UCSD-AML1 (cell line): ENCODE measurements at regions not wholly inside any gene's neighbourhood (a gene's known extent, or its start where the extent isn't known, plus 50 kb on each side); places are given as distances from the start of the nearest gene placed in this dataset.

ENCODE experiments used
- DNase-seq: peaks from one replicate; lab custom pipeline; 2025; ENCODE audit not compliant: unreplicated experiment; lab: John Stamatoyannopoulos, UW

DNA sequence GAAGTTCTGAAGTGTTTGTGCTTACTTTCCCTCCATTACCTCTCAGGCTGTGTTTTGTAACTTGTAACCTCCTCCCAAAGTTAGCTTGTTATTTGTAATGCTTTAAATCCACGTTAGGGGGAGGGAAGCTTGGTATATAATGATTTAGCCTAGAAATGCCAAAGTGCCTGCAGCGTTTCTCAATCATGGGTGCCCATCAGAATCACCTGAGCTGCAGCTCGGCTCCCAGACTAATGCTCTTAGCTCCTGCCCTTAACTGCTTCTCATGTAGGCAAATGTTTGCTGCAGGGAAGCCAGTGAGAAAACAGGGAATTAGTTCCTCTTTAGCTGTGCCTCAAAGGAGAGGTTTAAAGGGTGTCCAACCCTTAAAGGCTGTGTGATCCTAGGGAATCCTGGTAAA is 219.2 kb upstream of the NAALADL2 start:
- no peak for DNase-seq

DNA sequence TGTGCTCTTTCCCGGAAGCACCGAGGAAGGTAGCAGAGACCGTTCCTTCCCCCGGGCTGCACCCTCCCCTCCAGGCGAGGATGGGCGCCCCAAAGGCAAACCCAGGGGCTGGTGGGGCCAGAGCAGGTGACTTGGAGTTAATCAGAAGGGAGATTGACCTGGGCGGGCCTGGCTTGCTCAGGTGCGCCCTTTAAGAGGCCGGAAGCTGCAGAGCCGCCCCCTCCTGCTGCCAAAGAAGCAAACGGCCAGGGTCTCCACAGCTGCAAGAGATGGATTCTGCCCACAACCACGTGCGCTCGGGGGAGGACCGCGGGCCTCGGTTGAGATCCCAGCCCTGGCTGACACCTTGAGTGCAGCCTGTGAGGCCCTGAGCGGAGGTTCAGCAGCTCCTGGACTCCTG is 218.2 kb upstream of the NAALADL2 start:
- DNase-seq = no peak

DNA sequence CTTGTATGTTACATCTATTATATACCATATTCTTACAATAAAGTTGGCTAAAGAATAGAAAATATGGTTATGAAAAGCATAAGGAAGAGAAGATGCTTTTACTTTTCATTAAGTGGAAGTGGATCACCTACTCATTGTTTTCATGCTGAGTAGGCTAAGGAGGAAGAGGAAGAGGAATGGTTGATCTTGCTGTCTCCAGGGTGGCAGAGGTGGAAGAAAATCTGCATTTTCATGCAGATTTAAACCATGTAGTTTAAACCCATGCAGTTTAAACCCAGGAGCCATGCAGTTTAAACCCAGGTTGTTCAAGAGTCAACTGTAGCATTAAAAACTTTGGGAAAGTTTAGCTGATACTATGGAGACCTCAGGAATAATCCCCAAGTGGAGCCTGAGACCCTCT is 214.8 kb upstream of the NAALADL2 start:
- DNase-seq = no peak

DNA sequence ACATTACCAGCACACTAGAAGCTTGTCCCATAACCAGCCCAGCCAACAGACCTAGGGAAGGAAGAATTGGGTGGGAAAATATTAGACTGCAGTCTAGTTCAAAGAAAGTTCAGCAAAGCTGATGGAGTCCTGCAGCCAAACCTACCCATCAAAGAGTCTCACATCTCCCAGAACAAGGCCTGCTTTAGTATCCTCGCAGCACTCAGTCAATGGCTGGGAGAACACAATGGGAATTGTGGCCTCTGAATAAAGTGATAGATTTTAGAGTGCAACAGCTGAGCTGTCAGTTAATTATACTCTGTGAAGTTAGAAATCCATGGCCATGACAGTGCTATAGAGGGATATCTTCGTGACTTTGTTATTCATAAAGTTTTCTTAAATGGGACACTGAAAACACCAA is 207.2 kb upstream of the NAALADL2 start:
- DNase-seq = no peak

DNA sequence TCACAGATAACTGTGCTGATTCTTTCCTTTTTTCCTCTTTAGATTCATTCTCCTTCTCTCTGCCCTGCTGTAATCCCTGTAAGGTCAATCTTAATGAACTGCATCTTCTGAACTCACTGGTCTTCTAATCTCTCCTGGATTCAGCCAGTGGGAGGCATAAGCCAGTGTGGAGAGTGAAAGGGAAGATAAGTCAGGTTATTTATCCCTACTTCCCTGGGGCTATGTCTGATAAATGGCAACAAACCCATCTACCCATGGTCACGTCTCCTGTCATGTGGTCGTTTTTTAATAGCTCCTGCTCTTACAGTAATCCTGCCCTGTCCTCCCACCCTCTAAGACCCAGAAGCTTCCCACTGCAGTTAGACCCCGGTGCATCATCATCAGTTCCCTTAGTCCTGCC is 199.6 kb upstream of the NAALADL2 start:
- no peak for DNase-seq

DNA sequence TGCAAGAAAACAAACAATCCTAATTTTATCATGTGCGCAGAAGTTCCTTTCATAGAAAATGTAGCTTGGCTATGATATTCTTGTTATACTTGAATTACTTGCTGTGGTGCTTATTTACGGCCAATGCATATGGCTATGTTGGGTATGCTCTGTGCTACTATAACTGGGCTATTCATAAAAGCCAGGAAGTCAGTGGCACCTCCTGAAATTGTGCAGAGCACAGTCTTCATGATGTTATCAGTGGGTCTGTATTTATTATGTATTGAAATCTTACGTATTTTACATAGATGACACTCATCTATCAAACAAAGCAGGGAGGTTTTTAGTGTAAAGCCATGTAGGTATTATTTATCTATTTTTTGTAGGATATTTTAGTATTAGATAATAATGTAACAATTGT is 196.5 kb upstream of the NAALADL2 start:
- DNase-seq = no peak

DNA sequence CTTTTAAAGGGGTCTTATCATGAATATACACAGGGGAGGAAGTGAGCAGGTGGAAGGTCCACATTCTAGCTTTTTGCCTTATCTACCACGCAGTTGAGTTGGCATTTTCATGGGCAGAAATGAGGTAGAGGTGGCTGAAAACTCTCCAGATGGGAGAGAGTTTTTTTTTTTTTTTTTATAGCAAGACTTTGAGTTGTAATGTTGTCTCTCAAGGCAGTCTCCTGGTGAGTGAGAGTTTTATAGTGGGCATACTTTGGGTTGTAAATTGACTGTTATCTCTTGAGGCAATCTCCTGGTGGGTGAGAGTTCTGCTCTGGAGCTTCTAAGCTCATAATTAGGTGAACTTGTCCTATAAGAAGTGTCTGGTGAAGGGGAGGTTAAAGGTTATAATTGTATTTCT is 191.7 kb upstream of the NAALADL2 start:
- DNase-seq = no peak

DNA sequence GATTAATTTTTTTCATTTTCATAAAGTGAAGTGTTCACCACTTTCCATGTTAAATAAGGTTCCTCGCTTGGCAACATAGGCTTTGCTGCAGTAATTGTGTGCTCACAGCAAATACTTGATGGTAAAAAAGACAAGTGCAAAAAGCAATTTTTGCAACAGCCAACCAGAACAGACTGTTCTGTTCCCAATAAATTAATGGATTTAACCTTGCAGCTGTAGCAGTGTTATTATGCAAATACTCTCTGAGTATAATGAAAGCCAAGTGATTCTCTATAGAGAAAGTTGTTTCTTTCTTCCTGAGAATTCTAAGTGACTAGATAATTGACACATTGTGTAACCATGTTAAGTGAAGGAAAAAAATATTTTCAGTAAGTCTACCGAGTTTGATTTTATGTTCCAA is 183.7 kb upstream of the NAALADL2 start:
- no peak for DNase-seq

DNA sequence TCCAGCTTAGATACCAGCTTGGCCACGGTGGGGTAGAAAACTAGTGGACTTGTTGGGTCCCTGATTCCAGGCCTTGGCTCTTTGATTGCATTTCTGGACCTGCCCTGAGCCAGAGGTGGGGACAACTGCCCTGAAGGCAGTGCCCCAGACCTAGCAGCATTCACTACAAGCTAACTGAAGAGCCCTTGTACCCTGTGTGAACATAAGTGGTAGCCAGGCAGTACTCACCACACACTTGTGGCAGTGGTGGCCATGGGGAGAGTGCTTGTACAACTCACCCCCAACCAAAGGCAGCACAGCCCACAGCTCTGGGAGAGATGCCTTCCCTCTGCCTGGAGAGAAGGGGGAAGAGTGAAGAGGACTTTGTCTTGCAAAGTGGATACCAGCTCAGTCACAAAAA is 177.3 kb upstream of the NAALADL2 start:
- no peak for DNase-seq

DNA sequence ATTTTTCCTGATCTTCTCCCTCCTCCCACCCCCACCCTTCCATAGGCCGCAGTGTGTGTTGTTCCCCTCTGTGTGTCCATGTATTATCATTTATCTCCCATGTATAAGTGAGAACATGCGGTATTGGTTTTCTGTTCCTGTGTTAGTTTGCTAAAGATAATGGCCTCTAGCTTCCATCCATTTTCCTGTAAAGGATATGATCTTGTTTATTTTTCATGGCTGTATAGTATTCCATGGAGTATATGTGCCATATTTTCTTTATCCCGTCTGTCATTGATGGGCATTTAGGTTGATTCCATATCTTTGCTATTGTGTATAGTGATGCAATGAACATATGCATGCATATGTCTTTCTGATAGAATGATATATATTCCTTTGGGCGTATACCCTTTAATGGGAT is 173.3 kb upstream of the NAALADL2 start:
- DNase-seq = no peak

DNA sequence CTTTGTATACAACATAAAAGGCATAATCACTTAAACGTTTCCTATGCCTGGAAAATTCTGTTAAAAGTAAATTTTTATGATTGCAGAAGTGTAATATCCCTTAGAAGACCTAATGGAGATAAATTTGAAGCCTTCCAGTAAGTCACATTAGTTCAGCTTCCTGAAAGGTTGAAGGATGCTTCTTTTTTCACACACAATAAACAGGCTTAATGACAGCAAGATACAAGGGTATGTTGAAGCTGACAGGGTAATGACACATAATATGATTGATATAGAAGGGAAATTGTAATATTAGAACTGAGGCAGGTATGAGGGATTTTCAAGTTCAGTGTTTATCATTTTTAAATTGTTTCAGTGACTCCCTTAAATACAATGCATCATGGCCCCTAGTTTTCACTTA is 161.8 kb upstream of the NAALADL2 start:
- DNase-seq = no peak

DNA sequence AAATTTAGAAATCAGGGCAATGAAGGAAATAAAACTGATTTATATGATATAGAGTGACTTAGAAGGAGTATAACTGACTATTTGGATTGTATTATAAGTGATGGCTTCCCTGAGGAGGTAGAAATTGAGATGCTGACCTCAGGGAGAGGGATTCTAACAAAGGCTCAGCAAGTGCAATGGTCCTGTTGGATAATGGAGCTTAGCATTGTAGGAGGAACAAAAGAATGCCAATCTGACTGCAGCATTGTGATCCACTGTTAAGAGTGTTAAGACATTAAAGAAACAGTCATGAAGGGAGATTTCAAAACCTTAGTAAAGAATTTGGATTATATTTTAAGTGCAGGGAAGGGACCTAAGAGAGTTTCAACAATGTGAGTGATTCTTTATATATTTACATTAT is 158.4 kb upstream of the NAALADL2 start:
- no peak for DNase-seq

DNA sequence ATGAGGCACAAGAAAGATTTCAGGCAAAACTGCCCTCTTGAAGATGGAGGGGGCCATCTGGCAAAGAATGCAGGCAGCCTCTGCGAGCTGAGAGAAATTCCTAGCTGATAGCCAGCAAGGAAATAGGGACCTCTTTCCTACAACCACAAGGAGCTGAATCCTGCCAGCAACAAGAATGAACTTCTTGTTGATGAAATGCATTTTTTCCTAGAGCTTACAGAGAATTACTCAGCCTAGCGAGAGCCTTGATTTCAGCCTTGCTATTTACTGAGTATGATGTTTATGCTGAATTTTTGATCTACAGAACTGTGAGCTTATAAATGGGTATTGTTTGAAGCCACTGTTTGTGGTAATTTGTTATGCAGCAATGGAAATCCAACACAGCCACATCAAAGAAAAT is 148.5 kb upstream of the NAALADL2 start:
- no peak for DNase-seq

DNA sequence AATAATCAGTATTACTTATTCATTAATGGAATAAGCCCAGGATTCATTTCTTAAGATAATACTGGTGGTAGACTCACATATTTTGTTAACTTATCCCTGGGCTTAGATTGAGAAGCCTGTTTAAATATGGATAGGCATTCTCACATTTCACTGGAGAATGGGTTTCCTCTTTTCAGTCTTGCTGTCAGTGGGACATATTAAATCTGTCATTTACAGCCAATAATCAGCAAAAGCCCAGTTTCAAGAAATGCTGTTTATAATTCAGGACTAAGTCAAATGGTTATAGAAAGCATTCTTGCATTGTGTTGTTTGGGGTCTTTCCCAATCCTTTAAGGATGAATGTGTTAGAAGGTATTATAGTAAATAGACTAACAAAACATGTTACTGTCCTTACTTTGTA is 143.7 kb upstream of the NAALADL2 start:
- no peak for DNase-seq

DNA sequence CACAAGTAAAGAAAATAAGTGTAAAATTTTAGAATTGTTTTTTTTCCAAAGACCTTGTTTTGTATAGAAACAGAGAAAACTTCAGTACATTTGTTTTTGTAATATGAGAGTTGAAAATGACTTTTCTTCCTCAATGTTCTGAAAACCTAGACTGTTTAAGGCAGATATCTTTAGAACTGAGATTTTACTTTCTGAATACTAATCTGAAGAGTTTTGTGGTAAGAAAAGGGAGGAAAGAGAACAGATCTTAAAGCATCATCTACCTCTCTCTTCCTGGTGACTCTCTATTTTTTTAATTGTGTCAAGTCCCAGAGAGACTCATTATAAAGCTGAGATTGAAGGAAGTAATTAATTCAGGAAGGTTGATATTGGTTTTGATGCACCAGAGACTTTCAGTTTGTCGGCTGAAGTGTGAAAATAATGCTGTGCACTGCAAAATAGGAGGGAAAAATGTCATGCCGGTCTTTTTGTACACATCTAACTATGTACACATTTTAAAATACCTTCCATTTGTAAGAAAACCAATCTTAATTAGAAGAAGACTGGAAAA is 142.1 kb upstream of the NAALADL2 start:
- DNase-seq = no peak

DNA sequence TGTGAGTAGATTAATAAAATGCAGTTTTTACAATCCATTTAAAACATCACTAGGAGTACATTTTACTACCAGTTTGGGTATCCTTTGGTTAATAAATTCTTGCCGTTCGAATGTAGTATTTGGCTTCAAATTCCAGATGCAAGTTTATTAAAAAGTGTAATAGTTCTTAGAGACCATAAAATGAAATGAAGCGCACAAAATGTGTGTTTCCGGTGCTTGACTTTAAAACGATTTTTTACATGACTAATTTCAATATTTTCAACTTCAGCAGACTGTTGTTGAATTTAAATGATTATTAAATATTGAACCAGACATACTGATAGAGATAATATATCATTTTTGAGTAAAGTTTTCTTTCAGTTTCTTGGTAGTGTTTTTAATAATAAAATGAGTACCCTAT is 138.4 kb upstream of the NAALADL2 start:
- no peak for DNase-seq

DNA sequence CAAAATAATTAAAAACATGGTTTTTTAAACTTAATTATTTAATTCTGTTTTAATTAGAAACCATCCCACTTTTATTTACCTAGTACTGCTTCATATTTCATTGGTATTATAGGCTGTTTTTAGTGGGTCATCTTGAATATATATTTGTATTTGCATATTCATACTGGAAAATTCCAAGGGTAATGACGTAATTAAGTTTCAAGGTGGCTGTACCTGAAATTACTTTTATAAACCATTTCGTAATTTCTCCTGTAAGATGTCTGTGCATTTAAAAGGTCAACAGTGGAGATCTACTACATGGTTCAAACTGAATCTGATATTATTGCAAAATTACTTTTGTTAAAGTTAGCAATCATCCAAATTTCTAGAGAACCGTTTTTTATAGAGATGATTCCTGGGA is 133.8 kb upstream of the NAALADL2 start:
- DNase-seq = no peak

DNA sequence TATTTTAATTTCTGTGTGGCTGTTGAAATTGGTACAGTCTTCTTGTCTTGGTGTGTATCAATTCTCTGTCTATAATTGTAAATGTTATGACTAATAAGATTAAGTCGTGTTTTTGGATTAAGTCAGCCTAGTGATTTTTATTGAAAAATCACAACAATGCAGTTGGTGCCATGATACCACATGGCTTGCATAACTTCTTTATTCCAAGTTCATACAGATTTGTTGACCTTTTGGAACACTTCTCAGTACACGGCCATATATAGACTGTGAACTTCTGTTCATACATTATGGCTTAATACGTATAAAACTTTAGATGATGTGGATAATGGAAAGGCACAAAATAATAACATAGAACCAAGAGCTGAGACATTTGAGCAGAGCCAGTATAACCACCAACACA is 121.2 kb upstream of the NAALADL2 start:
- no peak for DNase-seq

DNA sequence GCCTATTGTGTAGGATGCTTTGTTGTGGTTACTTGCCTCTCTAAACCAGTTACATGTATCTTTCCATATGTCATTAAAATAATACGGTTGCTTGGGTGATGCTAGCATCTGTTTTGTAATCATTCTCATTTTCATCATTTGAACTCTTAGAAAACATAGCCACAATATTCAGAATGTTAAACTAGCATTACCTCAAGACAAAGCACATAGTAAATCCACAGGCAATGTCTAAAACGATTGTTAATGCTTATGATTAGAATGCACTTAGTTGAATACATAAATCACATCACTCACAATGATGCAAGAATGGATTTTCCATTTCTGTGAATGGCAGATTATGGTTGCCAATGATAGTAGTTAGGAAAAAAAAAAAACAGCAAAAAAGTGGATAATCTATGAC is 110.0 kb upstream of the NAALADL2 start:
- DNase-seq = no peak

DNA sequence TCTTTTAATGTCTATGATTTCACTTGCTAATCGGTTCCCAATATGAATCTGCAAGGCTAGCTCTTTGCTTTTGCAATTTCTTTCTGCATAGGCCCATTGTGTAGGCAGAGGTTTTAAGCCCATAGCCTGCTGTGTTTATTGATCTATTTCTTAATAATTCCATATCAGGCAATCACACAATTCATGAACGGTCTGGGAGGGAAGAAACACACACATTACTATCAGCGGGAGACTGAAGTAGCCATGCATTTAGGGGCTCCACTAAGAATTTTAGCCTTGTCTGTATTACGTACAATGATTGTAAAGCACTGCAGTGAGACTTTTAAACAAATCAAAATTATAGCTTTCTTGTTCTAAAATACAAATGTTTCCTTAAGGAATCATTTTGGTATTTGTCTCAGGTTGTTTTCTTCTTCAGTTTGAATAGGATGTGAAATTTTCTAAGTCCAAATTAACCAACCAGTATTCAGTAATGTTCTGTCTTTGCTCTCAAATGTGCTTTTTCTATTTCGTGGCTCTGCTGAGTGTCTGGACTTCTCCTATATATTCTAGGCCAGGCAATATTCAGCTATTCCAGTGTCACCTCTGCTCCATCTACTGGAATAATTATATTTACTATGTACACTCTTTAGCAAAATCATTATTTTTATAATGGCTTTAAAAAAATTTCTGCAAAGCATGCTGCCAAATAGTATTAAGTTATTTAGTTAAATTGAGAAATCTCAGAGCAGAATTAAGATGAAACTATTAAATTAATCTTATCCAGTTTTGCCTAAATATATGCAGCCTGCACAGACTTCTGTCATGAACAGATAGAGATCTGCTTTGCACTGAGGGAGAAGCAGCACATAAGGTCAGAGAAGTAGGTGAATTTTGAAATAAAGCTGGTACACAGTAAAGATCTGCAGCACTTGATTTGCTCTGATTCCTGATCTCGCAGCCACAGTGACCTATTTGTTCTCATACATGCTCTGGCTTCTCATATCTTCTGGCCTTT is 103.0 kb upstream of the NAALADL2 start:
- DNase-seq = no peak

DNA sequence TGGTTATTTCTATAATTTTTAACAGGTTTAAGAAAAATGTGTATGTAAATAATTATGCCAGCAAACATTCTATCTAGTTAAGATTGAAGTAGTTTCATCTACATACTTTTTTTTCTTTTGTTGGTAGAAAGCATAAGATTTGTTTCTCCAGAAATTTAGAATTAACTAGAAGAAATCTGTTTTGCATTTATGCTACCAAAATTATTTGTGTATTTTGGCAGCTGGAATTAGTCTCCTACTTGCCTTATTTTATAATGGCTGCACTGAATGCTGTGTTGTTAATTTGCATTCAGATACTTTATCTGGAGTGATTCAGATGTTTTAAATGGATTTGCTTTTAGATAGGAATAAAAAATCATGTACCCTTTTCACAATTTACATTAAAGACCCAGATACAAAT is 100.2 kb upstream of the NAALADL2 start:
- no peak for DNase-seq

DNA sequence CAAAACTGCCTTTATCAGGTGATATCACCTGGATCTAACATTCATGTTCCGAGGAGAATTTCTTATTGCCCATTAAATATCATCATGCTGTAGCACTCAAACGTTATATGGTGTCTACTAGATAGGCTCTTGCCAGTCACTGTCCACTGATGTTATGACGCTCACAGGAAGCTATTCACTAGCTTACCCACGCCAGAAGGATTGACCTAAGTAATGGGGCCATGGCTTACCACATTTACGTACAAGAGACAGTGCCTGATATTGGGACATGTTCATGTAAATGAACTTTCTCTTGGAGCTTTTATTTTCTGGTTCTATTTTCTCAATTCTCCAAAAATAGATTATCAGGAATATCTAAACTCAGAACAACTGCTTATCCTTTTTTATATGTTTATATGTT is 91.7 kb upstream of the NAALADL2 start:
- DNase-seq = no peak
